ENCODE measurements at regions not wholly inside any gene's neighbourhood (a gene's known extent, or its start where the extent isn't known, plus 50 kb on each side); places are given as distances from the start of the nearest gene placed in this dataset.

DNA sequence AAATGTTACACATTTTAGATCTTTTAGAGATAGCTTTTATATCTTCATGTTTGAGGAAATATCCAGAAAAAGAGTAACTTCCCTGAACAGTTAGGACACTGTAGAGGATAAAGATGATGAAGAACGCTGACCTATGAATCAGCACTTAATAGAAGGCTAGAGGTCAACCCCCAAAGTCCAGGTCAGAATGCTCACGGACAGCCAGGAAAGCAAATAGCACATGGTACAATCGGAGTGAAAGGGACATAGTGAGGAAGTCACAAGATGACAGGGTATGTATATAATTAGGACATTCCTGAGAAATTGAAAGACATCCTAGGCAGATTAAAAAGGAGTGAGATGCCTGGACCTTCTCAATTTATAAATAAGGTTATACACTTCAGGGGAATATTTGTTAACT lies 55.1 kb upstream of the CNTNAP4 start:
- no peak for DNase-seq (ENCODE audit: low spot score in 2 of 2)
- no peak overlapping the region for H3K4me3 ChIP-seq (ENCODE audit: low read depth, poor library complexity, severe bottlenecking)
- 13 to 14% methylated on average over 3 of the region's 3 CpGs for WGBS, 2 donors
- intact Hi-C loops (cut with DNase I; ENCODE audit: low total_unique reads) = no loop called here
- no peak for TF ChIP-seq POLR2A (IDR thresholded peaks at IDR 0.05)
- TF ChIP-seq, protein P1, sequence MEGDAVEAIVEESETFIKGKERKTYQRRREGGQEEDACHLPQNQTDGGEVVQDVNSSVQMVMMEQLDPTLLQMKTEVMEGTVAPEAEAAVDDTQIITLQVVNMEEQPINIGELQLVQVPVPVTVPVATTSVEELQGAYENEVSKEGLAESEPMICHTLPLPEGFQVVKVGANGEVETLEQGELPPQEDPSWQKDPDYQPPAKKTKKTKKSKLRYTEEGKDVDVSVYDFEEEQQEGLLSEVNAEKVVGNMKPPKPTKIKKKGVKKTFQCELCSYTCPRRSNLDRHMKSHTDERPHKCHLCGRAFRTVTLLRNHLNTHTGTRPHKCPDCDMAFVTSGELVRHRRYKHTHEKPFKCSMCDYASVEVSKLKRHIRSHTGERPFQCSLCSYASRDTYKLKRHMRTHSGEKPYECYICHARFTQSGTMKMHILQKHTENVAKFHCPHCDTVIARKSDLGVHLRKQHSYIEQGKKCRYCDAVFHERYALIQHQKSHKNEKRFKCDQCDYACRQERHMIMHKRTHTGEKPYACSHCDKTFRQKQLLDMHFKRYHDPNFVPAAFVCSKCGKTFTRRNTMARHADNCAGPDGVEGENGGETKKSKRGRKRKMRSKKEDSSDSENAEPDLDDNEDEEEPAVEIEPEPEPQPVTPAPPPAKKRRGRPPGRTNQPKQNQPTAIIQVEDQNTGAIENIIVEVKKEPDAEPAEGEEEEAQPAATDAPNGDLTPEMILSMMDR (IDR thresholded peaks at IDR 0.05) = no peak

DNA sequence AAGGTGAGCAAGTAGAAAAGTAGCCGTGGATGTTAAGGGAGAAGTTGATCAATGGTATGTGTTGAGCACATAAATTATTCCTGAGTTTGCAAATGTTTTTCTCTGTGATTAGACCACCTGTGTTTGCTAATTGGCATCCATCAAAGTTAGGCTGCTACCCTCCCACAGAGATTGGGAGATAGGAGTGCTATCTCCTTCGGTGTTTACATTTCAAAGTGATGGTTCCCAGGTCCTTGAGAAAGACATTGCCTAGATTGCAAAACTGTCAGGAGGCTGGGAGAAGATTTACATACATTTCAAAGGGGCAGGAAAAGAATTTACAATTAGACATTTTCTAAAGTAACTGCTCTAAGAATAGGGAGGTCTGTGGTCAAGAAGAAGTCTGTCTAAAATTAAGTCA lies 54.3 kb upstream of the CNTNAP4 start:
- 8 to 13% methylated on average over 2 of the region's 2 CpGs for WGBS, 2 donors

DNA sequence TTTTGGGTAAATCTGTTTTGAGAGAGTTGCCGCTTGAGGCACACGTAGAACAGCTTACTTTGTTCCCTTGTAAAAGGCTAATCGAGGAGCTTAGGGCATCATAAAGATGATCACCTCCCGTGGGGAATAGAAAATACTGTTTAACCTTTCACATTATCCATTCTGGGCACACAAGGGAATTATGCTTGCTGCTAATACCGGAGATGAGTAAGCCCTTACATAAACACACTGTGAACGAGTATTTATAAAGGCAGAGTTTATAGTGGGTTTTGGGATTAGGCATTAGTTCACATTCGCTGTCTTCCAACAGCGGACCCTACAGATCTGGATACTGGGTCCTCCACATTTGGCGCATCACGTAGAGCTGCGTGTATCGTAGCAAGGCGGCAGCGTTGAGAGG lies 51.2 kb upstream of the CNTNAP4 start:
- WGBS, 2 donors = 60 to 67% methylated on average over 14 of the region's 14 CpGs
- no peak overlapping the region for H3K4me3 ChIP-seq (ENCODE audit: low read depth, poor library complexity, severe bottlenecking)
- intact Hi-C loops (cut with DNase I; ENCODE audit: low total_unique reads) = no loop called here
- no peak for DNase-seq (ENCODE audit: low spot score in 2 of 2)
- TF ChIP-seq POLR2A (IDR thresholded peaks at IDR 0.05) = no peak
- TF ChIP-seq, protein P1 (IDR thresholded peaks at IDR 0.05) = no peak

More for the DNA sequence above, 54.3 kb upstream of the CNTNAP4 start:
- no peak overlapping the region for H3K4me3 ChIP-seq (ENCODE audit: low read depth, poor library complexity, severe bottlenecking)
- no peak for TF ChIP-seq POLR2A (IDR thresholded peaks at IDR 0.05)
- TF ChIP-seq, protein P1 (IDR thresholded peaks at IDR 0.05) = no peak
- DNase-seq (ENCODE audit: low spot score in 2 of 2) = no peak
- intact Hi-C loops (cut with DNase I; ENCODE audit: low total_unique reads) = no loop called here

DNA sequence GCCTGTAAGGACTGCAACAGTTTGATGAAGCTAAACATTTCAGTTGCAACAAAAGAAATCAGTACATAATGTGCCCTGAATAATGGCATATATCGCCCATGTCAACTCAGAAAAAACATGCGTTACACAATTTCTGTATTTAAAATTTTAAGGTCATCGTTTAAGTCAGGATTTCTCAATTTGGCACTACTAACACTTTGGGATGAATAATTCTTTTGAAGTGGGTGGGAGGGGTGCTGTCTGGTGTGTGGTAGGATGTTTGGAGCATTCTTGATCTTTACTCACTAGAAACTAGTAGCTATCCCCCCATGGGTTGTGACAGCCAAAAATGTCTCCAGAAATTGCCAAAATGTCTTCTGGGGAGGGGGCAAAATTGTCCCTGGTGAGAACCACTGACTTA lies 50.7 kb upstream of the CNTNAP4 start:
- DNase-seq (ENCODE audit: low spot score in 2 of 2) = no peak
- TF ChIP-seq, protein P1 (IDR thresholded peaks at IDR 0.05) = no peak
- no peak for TF ChIP-seq POLR2A (IDR thresholded peaks at IDR 0.05)
- H3K4me3 ChIP-seq (ENCODE audit: low read depth, poor library complexity, severe bottlenecking) = no peak overlapping the region
- intact Hi-C loops (cut with DNase I; ENCODE audit: low total_unique reads) = no loop called here
- 82 to 86% methylated on average over 3 of the region's 3 CpGs for WGBS, 2 donors
